ENCODE measurements at regions not wholly inside any gene's neighbourhood (a gene's known extent, or its start where the extent isn't known, plus 50 kb on each side); places are given as distances from the start of the nearest gene placed in this dataset.

GRCh38 chr12:127539226-127539858, 727.6 kb upstream of the TMEM132C start:
- no peak for DNase-seq

DNA sequence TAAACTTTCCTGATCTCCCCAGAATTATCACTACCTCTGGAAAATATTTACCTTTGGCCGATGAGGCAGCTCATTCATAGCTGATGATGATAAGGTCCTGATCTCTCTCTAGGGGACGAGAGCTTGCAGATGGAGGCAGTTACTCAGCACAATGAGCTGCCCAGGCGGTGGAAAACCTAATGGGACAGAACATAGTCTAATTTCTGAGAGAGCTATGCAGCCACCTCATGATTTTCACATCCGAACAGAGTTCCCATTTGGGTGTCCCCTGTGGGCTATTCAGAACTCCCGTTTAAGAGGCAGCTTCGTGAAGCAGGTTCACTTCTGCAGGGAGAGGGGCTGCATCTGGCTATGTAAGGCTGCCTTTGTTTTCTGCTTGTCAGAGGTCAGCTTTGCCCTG, 724.6 kb upstream of the TMEM132C start:
- DNase-seq, result no peak

DNA sequence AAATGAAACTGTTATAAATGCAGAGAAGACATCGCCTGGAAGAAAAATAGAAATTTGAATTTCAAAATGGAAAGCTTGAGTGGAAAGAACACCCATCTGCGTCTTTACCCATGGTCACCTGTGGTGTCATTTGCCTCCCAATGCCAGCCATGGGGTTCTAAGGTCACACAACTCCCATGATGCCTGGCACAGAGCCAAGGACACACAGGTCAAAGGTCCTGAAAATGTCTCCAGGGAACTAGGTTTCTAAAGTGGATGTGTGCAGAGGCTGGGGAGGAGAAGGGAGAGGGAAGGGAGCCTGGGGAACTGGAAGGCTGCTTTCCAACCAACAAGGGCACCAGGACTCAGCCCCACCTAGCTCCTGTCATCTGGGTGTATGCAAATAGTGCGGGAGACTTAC, 724.0 kb upstream of the TMEM132C start:
- no peak for DNase-seq

GRCh38 chr12:127546721-127547505, 720.1 kb upstream of the TMEM132C start:
- no peak for DNase-seq

DNA sequence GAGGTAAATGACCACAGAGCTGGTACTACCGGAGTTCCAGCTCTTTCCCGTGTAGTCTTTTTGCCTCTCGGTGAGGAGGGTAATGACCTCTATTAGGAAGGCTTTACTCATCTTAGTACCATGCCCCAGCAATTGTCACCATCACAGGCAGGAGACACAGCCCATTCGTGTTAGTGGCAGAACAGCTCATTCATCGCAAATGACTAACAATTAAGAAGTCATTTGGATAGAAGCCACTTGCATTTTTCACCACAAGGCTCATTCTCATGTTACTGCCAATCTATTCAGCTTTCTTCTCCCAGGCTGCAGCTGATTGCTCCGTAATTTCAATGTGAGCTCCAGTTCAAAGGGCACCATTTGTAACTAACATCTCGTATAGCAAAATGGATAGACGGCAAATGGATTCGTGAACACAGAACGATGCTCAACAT, 718.8 kb upstream of the TMEM132C start:
- no peak for DNase-seq

GRCh38 chr12:127550271-127550670, 716.7 kb upstream of the TMEM132C start:
- no peak for DNase-seq

GRCh38 chr12:127552838-127553237, 714.1 kb upstream of the TMEM132C start:
- no peak for DNase-seq

DNA sequence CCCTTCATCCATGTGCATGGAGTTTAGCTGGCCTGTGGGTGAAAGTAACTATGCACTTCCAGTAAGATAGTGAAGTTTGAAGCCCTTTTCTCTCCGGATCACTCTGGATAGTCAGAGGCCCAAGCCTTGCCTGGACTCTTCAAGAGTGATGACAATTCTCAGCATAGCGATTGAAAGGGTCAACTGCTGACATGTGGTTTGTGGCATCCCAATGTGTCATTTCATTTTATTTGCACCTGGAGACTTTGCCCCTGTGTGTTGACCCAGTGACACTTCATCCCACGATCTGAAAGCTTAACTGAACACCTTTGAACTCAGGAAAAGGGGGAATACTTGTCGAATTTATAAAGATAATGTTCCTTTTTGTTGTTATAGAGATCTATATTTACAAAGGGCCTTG, 711.9 kb upstream of the TMEM132C start:
- no peak for DNase-seq

GRCh38 chr12:127556231-127556886, 710.6 kb upstream of the TMEM132C start:
- no peak for DNase-seq

DNA sequence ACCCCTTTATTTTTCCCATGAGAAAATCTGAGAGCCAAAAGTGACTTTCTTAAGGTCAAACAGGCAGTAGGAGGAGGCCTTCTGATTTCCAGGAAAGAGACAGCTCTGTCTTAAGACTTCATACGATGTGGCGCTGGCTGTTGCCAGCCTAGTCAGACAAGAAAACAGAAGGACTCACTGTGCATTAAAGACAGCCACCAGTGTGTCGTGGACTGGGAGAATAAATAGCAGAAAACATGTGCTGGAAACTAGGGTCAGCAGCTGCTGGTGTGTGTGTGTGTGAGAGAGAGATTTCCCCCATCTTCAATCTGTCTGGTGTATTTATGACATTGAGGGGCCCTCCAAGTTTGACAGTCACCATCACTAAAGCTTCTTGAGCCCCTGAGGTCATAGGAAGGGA, 708.6 kb upstream of the TMEM132C start:
- no peak for DNase-seq

DNA sequence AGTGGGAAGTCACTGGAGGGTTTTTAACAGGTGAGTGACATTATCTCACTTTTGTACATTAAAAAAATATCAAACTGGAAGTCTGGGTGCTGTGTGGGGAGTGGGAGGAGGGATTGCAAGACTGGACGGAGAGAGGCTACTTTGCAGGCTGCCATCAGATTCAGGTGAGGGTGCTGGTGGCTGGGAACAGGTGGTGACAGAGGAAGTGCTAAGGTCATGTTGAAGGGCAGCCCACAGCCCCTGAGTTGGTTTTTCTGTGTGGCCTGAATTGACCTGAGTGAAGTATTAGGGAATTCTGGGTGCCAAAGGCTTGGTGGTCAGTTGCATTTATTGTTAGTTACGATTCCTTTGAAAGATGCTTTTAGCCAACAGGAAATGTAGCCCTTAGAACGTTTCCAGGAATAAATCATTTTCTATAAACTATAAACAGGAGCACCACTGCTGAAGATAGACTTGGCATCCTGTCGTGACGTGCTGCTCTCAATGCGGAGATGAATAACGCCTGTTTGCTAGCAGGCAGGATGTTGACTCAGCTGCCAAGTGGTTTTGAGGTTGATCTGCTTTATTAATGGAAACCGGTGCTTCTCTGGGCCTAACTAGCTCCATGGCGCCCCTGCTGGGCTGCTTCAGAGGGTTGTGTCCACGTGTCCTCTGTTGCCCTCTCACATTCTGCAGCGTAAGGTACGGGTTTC, 707.5 kb upstream of the TMEM132C start:
- no peak for DNase-seq

GRCh38 chr12:127560041-127560478, 706.9 kb upstream of the TMEM132C start:
- DNase-seq, result no peak

DNA sequence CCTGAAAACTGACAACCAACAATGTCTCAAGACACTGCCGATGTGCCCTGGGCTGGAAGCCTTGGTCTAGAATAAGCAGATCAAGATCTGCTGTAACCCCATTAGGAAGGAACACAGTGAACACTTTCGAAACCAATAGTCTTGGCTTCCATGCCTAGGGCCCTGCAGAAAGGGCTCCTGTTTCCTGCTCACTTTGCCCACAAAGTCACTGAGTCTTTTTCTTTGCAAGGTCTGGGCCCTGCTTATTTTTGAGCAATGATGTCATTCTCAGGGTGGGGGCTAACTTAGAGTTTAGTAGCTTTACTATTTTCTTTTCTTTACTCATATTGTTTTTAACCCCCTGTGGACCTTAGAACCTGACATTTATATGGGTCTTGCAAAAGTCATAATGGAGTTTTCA, 704.2 kb upstream of the TMEM132C start:
- no peak for DNase-seq

- DNase-seq, result no peak
These were observed 701.7 kb upstream of the TMEM132C start for GRCh38 chr12:127565241-127565640.

GRCh38 chr12:127567531-127567930, 699.4 kb upstream of the TMEM132C start:
- no peak for DNase-seq

GRCh38 chr12:127570387-127570786, 696.6 kb upstream of the TMEM132C start:
- DNase-seq, result no peak

GRCh38 chr12:127570793-127571360, 696.1 kb upstream of the TMEM132C start:
- DNase-seq, result no peak

DNA sequence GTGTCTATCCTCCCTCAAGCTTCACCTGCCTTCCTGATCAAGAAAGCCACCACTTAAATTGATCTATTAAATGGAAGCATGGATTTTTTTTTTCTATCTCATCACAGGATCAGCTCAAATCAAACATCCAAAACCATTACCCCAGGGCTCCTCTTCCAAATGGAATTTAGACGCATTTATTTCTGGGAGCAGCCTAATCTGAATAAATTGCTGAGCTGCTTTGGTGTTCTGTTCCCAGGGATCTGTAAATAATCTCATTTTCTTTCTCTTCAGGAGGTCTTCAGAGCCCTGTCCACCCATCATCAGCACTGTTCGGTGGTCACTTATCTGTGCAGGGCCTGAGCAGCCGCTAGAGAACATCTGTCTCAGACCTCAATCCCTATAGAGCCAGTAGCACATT, 695.4 kb upstream of the TMEM132C start:
- no peak for DNase-seq

GRCh38 chr12:127579446-127579845, 687.5 kb upstream of the TMEM132C start:
- no peak for DNase-seq

GRCh38 chr12:127582074-127582473, 684.9 kb upstream of the TMEM132C start:
- DNase-seq, result no peak

GRCh38 chr12:127583041-127583440, 683.9 kb upstream of the TMEM132C start:
- DNase-seq, result no peak

DNA sequence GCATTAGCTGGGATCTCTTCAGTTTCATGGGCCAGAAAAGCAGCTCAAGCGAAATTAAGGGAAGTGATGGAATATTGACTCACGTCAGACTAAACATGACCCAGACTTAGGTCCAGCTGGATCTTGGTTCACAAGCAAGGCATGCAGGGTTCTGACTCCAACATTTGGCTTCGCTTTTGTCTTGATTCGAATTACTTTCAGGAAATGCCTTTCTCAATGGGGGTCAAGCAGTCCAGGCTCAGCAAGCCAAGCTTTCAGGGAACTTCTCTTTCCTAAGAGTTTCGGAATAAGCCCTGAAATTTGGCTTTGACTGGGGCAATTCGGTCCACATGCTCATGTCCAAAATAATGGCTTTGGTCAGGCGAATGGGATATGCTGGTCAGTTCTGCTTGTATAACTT, 678.7 kb upstream of the TMEM132C start:
- no peak for DNase-seq

DNA sequence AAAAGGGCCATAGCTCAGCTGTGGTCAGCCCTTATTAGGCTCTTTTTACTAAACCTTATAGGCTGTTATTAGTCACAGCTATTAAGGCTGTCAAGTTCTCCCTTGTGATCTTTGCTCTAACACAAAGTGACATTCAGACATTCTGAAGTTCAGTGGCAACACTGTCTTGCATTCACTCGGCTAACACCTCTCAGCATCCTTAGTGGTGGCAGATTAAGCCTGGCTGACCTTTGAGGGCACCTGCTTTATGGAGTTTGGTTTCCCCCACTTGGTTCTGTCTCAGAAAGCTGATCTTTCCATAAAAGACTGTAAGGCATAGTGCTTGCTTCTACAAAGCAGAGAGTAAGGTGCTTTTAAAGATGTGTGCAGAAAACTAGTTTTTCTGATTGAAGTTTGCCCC, 677.4 kb upstream of the TMEM132C start:
- DNase-seq, result no peak

Data from NCI-H1048 (cell line).